IMR-90 (cell line): ENCODE measurements at regions not wholly inside any gene's neighbourhood (a gene's known extent, or its start where the extent isn't known, plus 50 kb on each side); places are given as distances from the start of the nearest gene placed in this dataset.

Experiments
- ATAC-seq: fragments of 200-7000 bp; cut with Tn5 transposase; 2 replicates; pipeline ENCODE4 v1.9.1; 2020; ENCODE audit warnings: low read depth, mild to moderate bottlenecking, moderate library complexity
- BruUV-seq: library from RNA; stranded (reverse); fragments of 400-500 nt; replicated peaks from 2 replicates; lab custom pipeline; 2021; lab: Mats Ljungman, UMichigan
- CTCF ChIA-PET: fragments of 300-600 bp; formaldehyde crosslinking; extraction: SDS; loops from one replicate; lab custom pipeline; 2021; ENCODE audit warnings: antibody characterized with exemption; lab: Yijun Ruan, JAX
- POLR2A ChIA-PET: fragments of 300-600 bp; sonication (Branson Sonifier 250); formaldehyde crosslinking; loops from one replicate; lab custom pipeline; 2022; ENCODE audit warnings: antibody characterized with exemption; ENCODE audit not compliant: unreplicated experiment; lab: Charles Lee
- DNase-seq: peaks from one replicate; pipeline ENCODE4 v3.0.0; 2013
- H2AFZ ChIP-seq: replicated peaks from 2 replicates; pipeline ENCODE3; 2013; ENCODE audit warnings: low read length, mild to moderate bottlenecking; ENCODE audit not compliant: poor library complexity
- H2AK5ac ChIP-seq: 2 replicates; pipeline ENCODE4 v1.6.1; 2013; ENCODE audit warnings: low read depth, low read length, inconsistent platforms
- H2AK9ac ChIP-seq: replicated peaks from 2 replicates; pipeline ENCODE3; 2013; ENCODE audit warnings: mild to moderate bottlenecking, low read depth, low read length, moderate library complexity; ENCODE audit not compliant: poor library complexity
- H2BK120ac ChIP-seq: 2 replicates; pipeline ENCODE4 v1.6.1; 2013; ENCODE audit warnings: low read depth, low read length, inconsistent platforms
- H2BK15ac ChIP-seq: 3 replicates; pipeline ENCODE4 v1.6.1; 2013; ENCODE audit warnings: low read depth, low read length, inconsistent platforms
- H2BK20ac ChIP-seq: 2 replicates; pipeline ENCODE4 v1.6.1; 2013; ENCODE audit warnings: low read depth, mild to moderate bottlenecking, inconsistent platforms, low read length, moderate library complexity
- H2BK5ac ChIP-seq: 2 replicates; pipeline ENCODE4 v1.6.1; 2013; ENCODE audit warnings: mild to moderate bottlenecking, low read depth, low read length, inconsistent platforms; ENCODE audit not compliant: poor library complexity, severe bottlenecking
- H3K14ac ChIP-seq: replicated peaks from 2 replicates; pipeline ENCODE4 v1.6.1; 2013; ENCODE audit warnings: low read depth, low read length, inconsistent platforms
- H3K18ac ChIP-seq: 2 replicates; pipeline ENCODE4 v1.6.1; 2013; ENCODE audit warnings: low read depth, low read length, control low read depth
- H3K23ac ChIP-seq: 2 replicates; pipeline ENCODE4 v1.6.1; 2013; ENCODE audit warnings: low read depth, low read length, inconsistent platforms
- H3K27ac ChIP-seq: 2 replicates; pipeline ENCODE4 v1.5.1; 2013; ENCODE audit warnings: mild to moderate bottlenecking, control low read depth, low read length; ENCODE audit not compliant: insufficient read depth
- H3K27me3 ChIP-seq: 2 replicates; pipeline ENCODE4 v1.6.1; 2013; ENCODE audit warnings: low read length; ENCODE audit not compliant: control insufficient read depth, insufficient read depth
- H3K36me3 ChIP-seq: 2 replicates; pipeline ENCODE4 v1.6.1; 2013; ENCODE audit warnings: low read length, mixed read lengths; ENCODE audit not compliant: control insufficient read depth, insufficient read depth
- H3K4ac ChIP-seq: 2 replicates; pipeline ENCODE4 v1.6.1; 2013; ENCODE audit warnings: low read depth, low read length, inconsistent platforms
- H3K4me1 ChIP-seq: 2 replicates; pipeline ENCODE4 v1.6.1; 2013; ENCODE audit warnings: low read length, mixed read lengths; ENCODE audit not compliant: control insufficient read depth, insufficient read depth
- H3K4me2 ChIP-seq: 2 replicates; pipeline ENCODE4 v1.6.1; 2013; ENCODE audit warnings: low read depth, mild to moderate bottlenecking, control low read depth, low read length, moderate library complexity
- H3K4me3 ChIP-seq: 2 replicates; pipeline ENCODE4 v1.5.1; 2013; ENCODE audit warnings: low read depth, mild to moderate bottlenecking, control low read depth, low read length, moderate library complexity; ENCODE audit not compliant: insufficient read depth
- H3K56ac ChIP-seq: 2 replicates; pipeline ENCODE4 v1.6.1; 2013; ENCODE audit warnings: low read length, inconsistent platforms; ENCODE audit not compliant: insufficient read depth; ENCODE audit errors: extremely low read depth
- H3K79me1 ChIP-seq, 2 experiments: 2 replicates each; pipeline ENCODE4 v1.6.1; 2013; ENCODE audit warnings: low read length in 2 of 2, inconsistent platforms in 1 of 2, low read depth in 1 of 2
- H3K9ac ChIP-seq: 2 replicates; pipeline ENCODE4 v1.6.1; 2013; ENCODE audit warnings: low read depth, low read length, control low read depth
- H3K9me1 ChIP-seq: 2 replicates; pipeline ENCODE4 v1.6.1; 2013; ENCODE audit warnings: low read length, inconsistent platforms; ENCODE audit not compliant: insufficient read depth
- H3K9me3 ChIP-seq: 2 replicates; pipeline ENCODE4 v1.6.1; 2013; ENCODE audit warnings: low read length; ENCODE audit not compliant: control insufficient read depth, insufficient read depth
- H4K20me1 ChIP-seq: 2 replicates; pipeline ENCODE4 v1.6.1; 2013; ENCODE audit warnings: low read length, inconsistent platforms; ENCODE audit not compliant: insufficient read depth
- H4K5ac ChIP-seq: 2 replicates; pipeline ENCODE4 v1.6.1; 2013; ENCODE audit warnings: mild to moderate bottlenecking, low read depth, low read length, control low read depth
- H4K8ac ChIP-seq, 2 experiments: 2 replicates each; pipeline ENCODE4 v1.6.1; 2013; ENCODE audit warnings: low read depth in 2 of 2, low read length in 2 of 2, control low read depth in 1 of 2, inconsistent platforms in 1 of 2
- H4K91ac ChIP-seq: 2 replicates; pipeline ENCODE4 v1.6.1; 2013; ENCODE audit warnings: low read depth, low read length, inconsistent platforms; ENCODE audit not compliant: insufficient read depth
- CHD1 ChIP-seq: IDR thresholded peaks from 2 replicates; pipeline ENCODE4 v1.6.1; 2012; ENCODE audit warnings: low read depth, low read length, improper control_type of control experiment
- ELK1 ChIP-seq: fragments of 150-350 bp; IDR thresholded peaks from 2 replicates; pipeline ENCODE4 v1.6.1; 2016; ENCODE audit warnings: low read depth, mild to moderate bottlenecking, low read length, moderate library complexity, borderline replicate concordance
- FOS ChIP-seq: fragments of 150-350 bp; IDR thresholded peaks from 2 replicates; pipeline ENCODE4 v1.6.1; 2016; ENCODE audit warnings: low read depth, low read length
- MAZ ChIP-seq: IDR thresholded peaks from 2 replicates; pipeline ENCODE4 v1.6.1; 2012; ENCODE audit warnings: low read depth, mild to moderate bottlenecking, low read length, improper control_type of control experiment, moderate library complexity, borderline replicate concordance
- MXI1 ChIP-seq: IDR thresholded peaks from 2 replicates; pipeline ENCODE4 v1.6.1; 2012; ENCODE audit warnings: low read depth, mild to moderate bottlenecking, low read length, moderate library complexity, borderline replicate concordance
- POLR2A ChIP-seq: IDR thresholded peaks from 2 replicates; pipeline ENCODE4 v1.6.1; 2012; ENCODE audit warnings: mild to moderate bottlenecking, low read depth, low read length
- SMC3 ChIP-seq: fragments of 150-350 bp; IDR thresholded peaks from 2 replicates; pipeline ENCODE4 v1.6.1; 2016; ENCODE audit warnings: low read depth, mild to moderate bottlenecking, antibody characterized with exemption, low read length, moderate library complexity
- WGBS, 2 experiments: methylation state at CpG; one replicate each; pipeline versions ENCODE4 v1.1.5 to v1.1.7; 2013; ENCODE audit warnings: missing lambda C conversion rate in 2 of 2; ENCODE audit not compliant: insufficient read length in 1 of 2; ENCODE audit errors: extremely low coverage in 2 of 2; 5-methylcytosine and 5-hydroxymethylcytosine counted together
- dilution Hi-C: fragments of 300-500 bp; cut with HindIII; formaldehyde crosslinking; loops from one replicate; pipeline ENCODE4 v1.14.3; 2018; ENCODE audit warnings: low sequenced_read_pairs; ENCODE audit not compliant: unreplicated experiment
- in situ Hi-C: fragments of 300-500 bp; cut with MboI; formaldehyde crosslinking; loops from 3 replicates; pipeline ENCODE4 v1.14.3; 2019; ENCODE audit warnings: low sequenced_read_pairs, inconsistent platforms, mixed read lengths
- intact Hi-C: fragments of 100-400 bp; cut with micrococcal nuclease; formaldehyde crosslinking; loops from 2 replicates; pipeline ENCODE4 v1.10.0; 2022

- Histone ChIP-seq H3K9ac (no peak overlapping the region), H2AK5ac (no peak overlapping the region), H3K4me2 (no peak overlapping the region), H3K9me1 (peaks cover 8% of the 10 kb centered on the region), H3K18ac (no peak overlapping the region), H4K5ac (no peak overlapping the region), H4K8ac (no peak overlapping the region), H3K23ac (no peak overlapping the region), H3K27me3 (peaks cover 45% of the 10 kb centered on the region), H2BK20ac (no peak overlapping the region), H3K27ac (no peak overlapping the region), H2BK15ac (no peak overlapping the region), H3K56ac (no peak overlapping the region), H4K91ac (no peak overlapping the region), H2BK120ac (no peak overlapping the region), H3K9me3 (no peaks in the 10 kb centered on the region), H3K14ac (no peak overlapping the region), H4K20me1 (no peaks in the 10 kb centered on the region), H3K79me1 (no peaks in the 10 kb centered on the region), H3K4me1 (no peaks in the 10 kb centered on the region; the same call in 1 of the 2 replicates), H2AFZ (no peak overlapping the region), H3K4ac (no peak overlapping the region), H2AK9ac (no peak overlapping the region), H2BK5ac (no peak overlapping the region), H3K4me3 (no peak overlapping the region), H3K36me3 (no peaks in the 10 kb centered on the region)
- ChIA-PET POLR2A (no interaction called here), CTCF (no interaction called here)
- no peak for TF ChIP-seq ELK1
- no peak for TF ChIP-seq POLR2A
- no peak for TF ChIP-seq FOS
- no peak for TF ChIP-seq MXI1
- no peak for TF ChIP-seq MAZ
- TF ChIP-seq CHD1: no peak
- no peak for TF ChIP-seq SMC3
- BruUV-seq: no TSS peak
- intact Hi-C loops (no loop called here), dilution Hi-C loops (no loop called here), in situ Hi-C loops (no loop called here)
- peak; percentile 17 for DNase-seq
- 20% methylated on average over 1 of the region's 8 CpGs; no CpG with 5 or more reads in 1 of the 2 experiments for WGBS, 2 experiments
- peak; percentile 37; the same call in 1 of the 2 replicates for ATAC-seq
Measured at GRCh38 chr22:27581688-27582087, 219.9 kb downstream of the MN1 start.
